Muscle of leg (tissue), 3 donors: ENCODE measurements at regions not wholly inside any gene's neighbourhood (a gene's known extent, or its start where the extent isn't known, plus 50 kb on each side); places are given as distances from the start of the nearest gene placed in this dataset.

ENCODE experiments used
- DNase-seq: peaks from one replicate; pipeline ENCODE4 v3.0.0; 2013
- H3K27ac ChIP-seq: one replicate; pipeline ENCODE4 v1.5.1; 2013; ENCODE audit warnings: mild to moderate bottlenecking, low read length, control low read depth
- H3K27me3 ChIP-seq: one replicate; pipeline ENCODE4 v1.6.1; 2013; ENCODE audit warnings: low read length; ENCODE audit not compliant: control insufficient read depth, insufficient read depth
- H3K36me3 ChIP-seq: one replicate; pipeline ENCODE4 v1.6.1; 2013; ENCODE audit warnings: low read length; ENCODE audit not compliant: control insufficient read depth, insufficient read depth
- H3K4me1 ChIP-seq: one replicate; pipeline ENCODE4 v1.6.1; 2013; ENCODE audit warnings: low read length; ENCODE audit not compliant: control insufficient read depth, insufficient read depth
- H3K4me3 ChIP-seq: one replicate; pipeline ENCODE4 v1.5.1; 2013; ENCODE audit warnings: low read length, control low read depth
- H3K9me3 ChIP-seq: replicated peaks from 2 replicates; pipeline ENCODE4 v1.6.1; 2013; ENCODE audit warnings: low read depth, low read length; ENCODE audit not compliant: control insufficient read depth
- WGBS: methylation state at CpG from one replicate; pipeline ENCODE4 v1.1.5; 2013; ENCODE audit warnings: missing lambda C conversion rate; ENCODE audit not compliant: insufficient coverage; 5-methylcytosine and 5-hydroxymethylcytosine counted together

DNA sequence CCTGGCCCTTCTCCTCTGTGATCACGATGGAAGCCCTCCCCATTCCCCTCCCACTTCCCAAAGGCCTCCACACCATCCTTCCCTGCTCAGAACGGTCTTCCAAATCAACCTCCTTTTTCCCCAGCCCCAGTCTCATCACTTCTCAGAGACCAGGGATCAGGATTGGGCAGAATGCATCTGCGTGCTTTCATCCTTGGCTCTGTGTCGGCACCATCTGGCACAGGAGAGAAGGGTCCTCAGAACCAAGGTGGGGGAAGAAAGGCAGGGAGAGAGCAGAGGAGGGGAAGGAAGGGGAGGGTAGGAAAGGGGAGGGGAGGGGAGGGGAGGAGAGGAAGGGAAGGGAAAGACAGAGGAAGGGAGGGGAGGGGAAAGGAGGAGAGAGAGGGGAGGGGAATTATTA lies 52.4 kb upstream of the FICD start:
- H3K27ac ChIP-seq, result no peak overlapping the region
- H3K4me1 ChIP-seq, result no peaks in the 10 kb centered on the region
- H3K36me3 ChIP-seq, result no peaks in the 10 kb centered on the region
- WGBS, result 48% methylated on average over 2 of the region's 4 CpGs
- DNase-seq, result no peak
- no peak overlapping the region for H3K4me3 ChIP-seq
- no peaks in the 10 kb centered on the region for H3K9me3 ChIP-seq
- no peaks in the 10 kb centered on the region for H3K27me3 ChIP-seq

DNA sequence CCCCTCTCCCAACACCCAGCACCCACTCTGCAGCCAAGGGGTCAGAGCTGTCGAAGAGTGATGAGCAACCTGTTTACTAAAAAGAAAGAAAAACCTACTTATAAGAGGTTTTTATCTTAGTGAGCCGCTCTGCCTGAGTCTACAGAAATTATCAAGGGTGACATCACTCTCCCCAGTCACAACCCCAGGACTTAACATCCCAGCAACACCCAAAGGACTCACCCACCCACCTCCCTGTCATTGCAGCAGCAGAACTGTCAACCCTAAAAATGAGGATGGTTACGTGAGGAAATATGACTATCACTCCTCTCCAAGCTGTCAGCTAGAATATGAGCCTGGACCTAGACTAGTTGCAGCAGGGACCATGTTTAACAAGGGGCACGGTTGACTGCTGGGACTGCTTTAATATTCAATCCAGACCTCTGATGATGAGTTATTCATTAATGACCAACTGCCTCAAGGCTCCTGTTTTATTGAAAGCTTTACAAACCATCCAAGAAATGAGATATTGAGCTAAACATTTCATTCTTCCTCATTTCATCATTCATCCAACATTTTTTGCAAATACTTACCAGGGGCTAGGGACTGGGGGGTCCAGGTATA lies 53.9 kb upstream of the FICD start:
- no peak for DNase-seq
- no CpG with 5 or more reads among the region's 4 CpGs for WGBS
- no peak overlapping the region for H3K4me3 ChIP-seq
- H3K9me3 ChIP-seq, result no peaks in the 10 kb centered on the region
- no peaks in the 10 kb centered on the region for H3K4me1 ChIP-seq
- no peaks in the 10 kb centered on the region for H3K27me3 ChIP-seq
- H3K36me3 ChIP-seq, result no peaks in the 10 kb centered on the region
- H3K27ac ChIP-seq, result no peak overlapping the region

DNA sequence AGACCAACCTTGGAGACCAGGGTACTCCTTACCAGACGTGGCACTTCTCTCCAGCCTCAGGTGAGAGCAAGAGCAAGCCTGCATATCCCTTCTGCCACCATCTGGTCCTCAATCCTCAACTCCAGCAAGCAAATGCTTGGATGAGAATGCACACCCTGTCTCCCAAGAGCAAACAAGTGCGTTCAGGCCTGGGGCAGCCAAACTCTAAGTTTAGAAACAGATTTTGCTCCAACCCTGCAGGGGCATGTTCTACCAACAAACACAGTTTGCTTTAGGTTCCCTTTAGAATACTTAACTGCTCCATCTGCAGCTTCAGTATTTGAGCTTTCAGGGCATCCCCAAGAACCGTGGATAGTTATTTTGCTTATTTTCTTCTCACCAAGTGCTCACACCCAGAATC lies 55.9 kb upstream of the FICD start:
- Histone ChIP-seq H3K27ac (no peak overlapping the region), H3K36me3 (no peaks in the 10 kb centered on the region), H3K4me3 (no peak overlapping the region), H3K4me1 (no peaks in the 10 kb centered on the region), H3K27me3 (no peaks in the 10 kb centered on the region), H3K9me3 (no peaks in the 10 kb centered on the region)
- DNase-seq, result no peak
- 35% methylated on average over 2 of the region's 3 CpGs for WGBS

DNA sequence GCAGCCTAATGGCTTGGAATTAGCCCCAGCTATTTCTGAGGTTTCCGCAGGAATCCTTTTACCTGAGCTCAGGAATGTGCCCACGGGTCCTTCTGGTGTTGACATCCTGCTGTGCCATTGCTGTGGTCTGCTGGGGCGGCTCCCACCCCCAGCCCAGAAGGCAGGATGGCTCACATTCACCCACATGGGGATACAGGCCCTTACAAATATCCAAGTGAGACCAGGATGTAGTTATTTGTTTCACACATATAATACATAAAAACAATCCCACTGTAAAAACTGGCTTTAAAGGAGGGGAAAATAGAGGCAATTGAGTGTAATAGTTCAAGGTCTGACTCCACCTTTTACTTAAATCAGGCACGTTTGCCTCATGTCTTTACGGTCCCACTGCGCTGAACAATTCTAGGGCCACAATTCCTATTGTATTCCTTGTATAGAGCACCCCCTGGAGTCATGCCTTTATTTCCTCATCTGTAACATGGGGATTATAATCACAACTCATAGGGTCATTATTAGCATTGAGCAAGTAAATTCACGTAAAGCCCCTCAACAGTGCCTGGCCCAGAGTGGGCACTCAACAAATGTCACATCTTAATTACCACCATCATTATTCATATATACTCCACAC lies 57.2 kb upstream of the FICD start:
- DNase-seq, result no peak
- no peak overlapping the region for H3K27ac ChIP-seq
- no peaks in the 10 kb centered on the region for H3K9me3 ChIP-seq
- no peaks in the 10 kb centered on the region for H3K27me3 ChIP-seq
- no peak overlapping the region for H3K4me3 ChIP-seq
- 43% methylated on average over 4 of the region's 7 CpGs for WGBS
- no peaks in the 10 kb centered on the region for H3K36me3 ChIP-seq
- H3K4me1 ChIP-seq, result no peaks in the 10 kb centered on the region

DNA sequence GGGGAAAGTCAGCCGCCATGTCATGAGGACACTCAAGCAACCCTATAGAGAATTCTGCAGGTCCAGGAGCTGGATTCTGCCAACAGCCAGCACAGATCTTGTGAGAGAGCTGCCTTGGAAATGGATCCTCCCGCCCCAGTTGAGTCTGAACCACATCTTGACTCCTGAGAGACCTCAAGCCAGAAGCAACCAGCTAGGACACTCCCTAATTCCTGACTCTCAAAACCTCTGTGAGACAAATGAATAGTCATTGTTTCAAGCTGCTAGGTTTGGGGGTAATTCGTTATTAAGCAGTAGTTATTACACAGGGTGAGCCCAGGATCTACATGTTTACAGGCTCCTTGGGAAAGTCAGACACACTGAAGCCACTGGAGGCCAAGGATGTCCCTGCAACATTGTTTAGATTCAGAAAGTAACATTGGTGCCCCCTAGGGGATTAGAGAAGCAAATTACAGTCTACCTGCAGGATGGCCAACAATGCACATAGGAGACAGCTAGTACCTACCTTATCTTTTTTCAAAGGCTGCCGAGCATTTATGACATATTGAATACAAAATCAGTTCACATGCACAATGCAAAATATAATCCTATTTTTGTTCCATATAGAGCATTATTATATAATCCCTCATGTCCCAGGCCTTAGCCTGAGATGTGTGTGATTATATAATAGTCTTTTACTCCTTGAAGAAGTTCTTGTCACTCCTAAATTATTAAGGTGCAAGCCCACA lies 57.9 kb upstream of the FICD start:
- no peak overlapping the region for H3K27ac ChIP-seq
- H3K9me3 ChIP-seq, result no peaks in the 10 kb centered on the region
- 0% methylated on average over 1 of the region's 4 CpGs for WGBS

DNA sequence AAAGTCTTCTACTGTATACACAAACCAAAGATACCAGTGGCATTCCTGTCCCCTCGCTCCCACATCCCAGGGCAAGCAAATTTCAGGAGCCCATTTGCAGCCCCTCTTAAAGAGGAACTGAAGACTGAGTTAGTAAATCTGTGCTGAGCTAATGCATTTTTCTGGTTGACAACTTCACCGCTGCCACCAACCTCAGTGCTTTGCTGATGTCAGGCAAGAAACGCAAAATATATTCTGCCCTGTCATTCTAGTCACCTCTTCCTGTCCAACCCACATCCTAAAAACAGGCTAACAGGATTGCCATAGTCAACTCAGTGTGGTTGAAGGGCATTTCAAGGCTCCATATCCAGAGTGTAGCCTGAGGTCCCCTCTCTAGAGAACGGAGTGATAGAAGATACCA lies 59.4 kb upstream of the FICD start:
- H3K4me3 ChIP-seq, result no peak overlapping the region

More for the DNA sequence above, 57.9 kb upstream of the FICD start:
- DNase-seq, result peak; percentile 58
- H3K4me3 ChIP-seq, result no peak overlapping the region
- no peaks in the 10 kb centered on the region for H3K36me3 ChIP-seq
- H3K4me1 ChIP-seq, result no peaks in the 10 kb centered on the region
- H3K27me3 ChIP-seq, result no peaks in the 10 kb centered on the region

DNA sequence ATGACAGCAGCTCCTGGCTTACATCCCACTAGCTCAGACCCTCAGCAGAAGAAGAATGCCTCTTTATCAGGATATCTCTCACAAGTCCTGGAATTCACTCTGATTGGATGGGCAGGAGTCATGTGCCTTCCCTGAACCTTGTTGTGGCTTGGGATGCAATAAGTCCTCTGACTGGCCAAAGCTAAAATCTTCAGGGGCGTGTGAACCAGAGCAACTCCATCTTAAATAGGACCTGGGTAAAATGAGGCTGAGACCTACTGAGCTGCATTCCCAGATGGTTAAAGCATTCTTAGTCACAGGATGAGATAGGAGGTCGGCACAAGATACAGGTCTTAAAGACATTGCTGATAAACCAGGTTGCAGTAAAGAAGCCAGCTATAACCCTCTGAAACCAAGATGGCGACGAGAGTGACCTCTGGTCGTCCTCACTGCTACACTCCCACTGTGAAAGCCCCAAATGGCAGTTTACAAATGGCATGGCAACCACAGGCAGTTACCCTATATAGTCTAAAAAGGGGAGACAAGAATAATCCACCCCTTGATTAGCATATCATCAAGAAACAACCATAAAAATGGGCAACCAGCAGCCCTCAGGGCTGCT lies 60.4 kb upstream of the FICD start:
- DNase-seq, result no peak
- Histone ChIP-seq H3K4me3 (no peak overlapping the region), H3K36me3 (no peaks in the 10 kb centered on the region), H3K27ac (no peak overlapping the region), H3K4me1 (no peaks in the 10 kb centered on the region), H3K9me3 (no peaks in the 10 kb centered on the region), H3K27me3 (no peaks in the 10 kb centered on the region)
- WGBS, result 56% methylated on average over 5 of the region's 5 CpGs

More for the DNA sequence above, 59.4 kb upstream of the FICD start:
- Histone ChIP-seq H3K27me3 (no peaks in the 10 kb centered on the region), H3K36me3 (no peaks in the 10 kb centered on the region), H3K4me1 (no peaks in the 10 kb centered on the region), H3K9me3 (no peaks in the 10 kb centered on the region), H3K27ac (no peak overlapping the region)
- peak; percentile 44 for DNase-seq
- no CpG with 5 or more reads among the region's 4 CpGs for whole genome bisulfite sequencing

DNA sequence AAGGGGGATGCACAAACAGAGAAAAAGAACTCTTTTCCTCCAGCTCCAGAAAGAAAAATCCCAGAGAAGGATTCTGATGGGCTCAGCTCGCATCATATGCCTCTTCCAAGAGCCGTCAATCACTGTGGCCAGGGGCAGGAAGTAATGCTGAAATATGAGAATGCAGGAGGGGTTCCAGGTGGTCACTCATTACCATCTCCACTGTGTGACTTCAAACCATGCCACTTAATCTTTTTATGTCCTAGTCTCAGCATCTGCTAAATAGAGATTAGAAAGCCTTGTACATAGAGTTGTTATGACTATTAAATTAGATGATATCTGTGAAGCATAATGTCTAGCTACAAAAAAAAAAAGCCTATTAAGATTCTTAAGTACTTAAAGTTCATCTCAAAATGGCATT lies 65.6 kb upstream of the FICD start:
- no CpG with 5 or more reads among the region's 2 CpGs for WGBS

DNA sequence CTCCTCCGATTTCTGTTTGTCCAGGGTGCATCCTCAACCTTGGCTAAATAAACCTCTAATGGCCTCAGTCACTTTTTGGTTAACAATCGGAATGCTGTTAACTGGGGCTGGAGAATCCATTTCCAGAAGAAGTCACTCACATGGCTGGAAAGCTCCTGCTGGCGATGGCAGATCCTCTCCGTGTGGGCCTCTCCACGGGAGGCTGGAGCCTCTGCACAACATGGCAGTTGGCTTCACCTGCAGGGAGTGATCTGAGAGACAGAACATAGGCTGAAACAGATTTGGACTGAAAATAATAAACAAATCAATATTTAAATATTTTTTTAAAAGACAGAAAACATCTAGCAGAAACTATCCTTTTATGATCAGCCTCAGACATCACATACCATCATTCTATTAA lies 66.8 kb upstream of the FICD start:
- no peaks in the 10 kb centered on the region for H3K9me3 ChIP-seq
- H3K4me1 ChIP-seq, result no peaks in the 10 kb centered on the region
- 63% methylated on average over 2 of the region's 5 CpGs for WGBS
- H3K4me3 ChIP-seq, result no peak overlapping the region
- no peak for DNase-seq
- H3K27ac ChIP-seq, result no peak overlapping the region
- H3K27me3 ChIP-seq, result no peaks in the 10 kb centered on the region
- H3K36me3 ChIP-seq, result no peaks in the 10 kb centered on the region

More for the DNA sequence above, 65.6 kb upstream of the FICD start:
- no peaks in the 10 kb centered on the region for H3K4me1 ChIP-seq
- no peaks in the 10 kb centered on the region for H3K27me3 ChIP-seq
- no peak overlapping the region for H3K27ac ChIP-seq
- no peaks in the 10 kb centered on the region for H3K36me3 ChIP-seq
- H3K9me3 ChIP-seq, result no peaks in the 10 kb centered on the region
- H3K4me3 ChIP-seq, result no peak overlapping the region
- DNase-seq, result no peak

DNA sequence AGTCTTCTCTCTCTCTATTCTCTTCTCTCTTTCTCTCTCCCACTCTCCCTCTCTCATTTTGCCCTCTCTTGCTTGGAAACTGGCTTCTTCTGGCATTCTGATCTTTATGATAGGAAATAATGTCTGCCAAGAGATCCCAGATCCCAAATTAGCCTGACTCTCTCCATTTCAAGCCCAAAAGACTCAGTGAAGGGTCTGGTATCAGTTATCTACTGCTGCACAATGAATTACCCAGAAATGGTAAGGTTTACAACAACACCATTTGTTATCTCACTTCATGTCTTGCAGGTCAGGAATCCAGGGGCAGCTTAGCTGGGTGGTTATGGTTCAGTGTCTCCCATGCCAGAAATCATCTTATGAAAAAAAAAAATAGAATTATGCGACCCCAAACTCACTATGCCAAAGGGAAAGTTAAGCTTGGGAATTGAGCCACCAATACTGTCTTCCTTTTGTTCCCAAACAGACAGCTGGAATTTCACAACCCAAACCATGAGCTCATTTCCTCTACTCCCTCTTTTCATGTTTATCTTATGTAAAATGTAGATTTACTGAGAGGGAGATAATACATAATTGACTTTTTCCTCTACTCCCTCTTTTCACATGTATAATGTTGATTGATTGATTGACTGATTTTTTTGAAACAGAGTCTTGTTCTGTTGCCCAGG lies 67.8 kb upstream of the FICD start:
- H3K27me3 ChIP-seq, result no peaks in the 10 kb centered on the region
- no peaks in the 10 kb centered on the region for H3K36me3 ChIP-seq
- no peaks in the 10 kb centered on the region for H3K9me3 ChIP-seq
- no peak overlapping the region for H3K27ac ChIP-seq
- WGBS, result no CpG with 5 or more reads among the region's 1 CpG
- no peaks in the 10 kb centered on the region for H3K4me1 ChIP-seq
- DNase-seq, result peak; percentile 66
- no peak overlapping the region for H3K4me3 ChIP-seq
